T-cell (primary cell): ENCODE measurements at regions not wholly inside any gene's neighbourhood (a gene's known extent, or its start where the extent isn't known, plus 50 kb on each side); places are given as distances from the start of the nearest gene placed in this dataset.

Experiments used
- ATAC-seq, 4 experiments: fragments of 200-7000 bp in 3 of 4; fragments of 150-1000 bp in 1 of 4; cut with Tn5 transposase; replicated peaks in 1 of 4; 1 replicate in 3 of 4; 2 replicates in 1 of 4; pipeline ENCODE4 v1.10.0; 2021; ENCODE audit warnings: moderate library complexity in 3 of 4, mild to moderate bottlenecking in 2 of 4, moderate number of reproducible peaks in 1 of 4
- CTCF ChIA-PET, 2 donors: fragments of 300-600 bp; sonication (Branson Sonifier 250); formaldehyde crosslinking; loops; one replicate each; lab custom pipeline; 2022; ENCODE audit warnings: antibody characterized with exemption in 2 of 2; lab: Charles Lee
- POLR2A ChIA-PET, 2 donors: fragments of 300-600 bp; sonication (Branson Sonifier 250); formaldehyde crosslinking; loops; one replicate each; lab custom pipeline; 2022; ENCODE audit warnings: antibody characterized with exemption in 2 of 2; lab: Charles Lee
- DNase-seq, 35 experiments: peaks; one replicate each; pipeline versions ENCODE4 v3.0.0 to v3.0.0-alpha.2; 2013 to 2023
- H3K27ac ChIP-seq: one replicate; pipeline ENCODE4 v1.5.1; 2013; ENCODE audit warnings: low read length
- H3K27me3 ChIP-seq, 2 experiments: replicated peaks in 1 of 2; 1 replicate in 1 of 2; 2 replicates in 1 of 2; pipeline versions ENCODE4 v1.6.1 to v1.7.0; 2013; ENCODE audit warnings: low read length in 1 of 2, mixed read lengths in 1 of 2; ENCODE audit not compliant: control insufficient read depth in 2 of 2, insufficient read depth in 2 of 2; ENCODE audit errors: extremely low read depth in 1 of 2
- H3K36me3 ChIP-seq, 2 donors: 1 replicate in 1 of 2; 2 replicates in 1 of 2; pipeline versions ENCODE4 v1.6.1 to v1.7.0; 2013; ENCODE audit warnings: low read length in 1 of 2; ENCODE audit not compliant: control insufficient read depth in 2 of 2, insufficient read depth in 1 of 2; ENCODE audit errors: extremely low read depth in 1 of 2
- H3K4me1 ChIP-seq, 2 experiments: 1 replicate in 1 of 2; 2 replicates in 1 of 2; pipeline versions ENCODE4 v1.6.1 to v1.7.0; 2013; ENCODE audit warnings: low read length in 2 of 2, mixed read lengths in 1 of 2; ENCODE audit not compliant: insufficient read depth in 2 of 2, control insufficient read depth in 1 of 2; ENCODE audit errors: extremely low read depth in 1 of 2
- H3K4me3 ChIP-seq, 2 donors: 1 replicate in 1 of 2; 2 replicates in 1 of 2; pipeline versions ENCODE4 v1.5.1 to v1.7.0; 2013; ENCODE audit warnings: mild to moderate bottlenecking in 2 of 2, low read length in 1 of 2, moderate library complexity in 1 of 2; ENCODE audit not compliant: control insufficient read depth in 1 of 2; ENCODE audit errors: extremely low read depth in 1 of 2
- H3K9me3 ChIP-seq: 2 replicates; pipeline ENCODE4 v1.7.0; 2013
- H3K27ac Mint-ChIP-seq, 2 donors: one replicate each; pipeline ENCODE4 v1.8.0; 2020 to 2021; ENCODE audit warnings: mild to moderate bottlenecking in 2 of 2, mixed read lengths in 2 of 2
- H3K27me3 Mint-ChIP-seq, 2 donors: one replicate each; pipeline ENCODE4 v1.8.0; 2021 to 2022; ENCODE audit warnings: mixed read lengths in 2 of 2
- H3K36me3 Mint-ChIP-seq: one replicate; pipeline ENCODE4 v1.8.0; 2021; ENCODE audit warnings: mixed read lengths
- H3K4me1 Mint-ChIP-seq, 3 donors: one replicate each; pipeline ENCODE4 v1.8.0; 2020 to 2022; ENCODE audit warnings: mixed read lengths in 3 of 3, mild to moderate bottlenecking in 1 of 3
- H3K4me3 Mint-ChIP-seq, 3 donors: one replicate each; pipeline ENCODE4 v1.8.0; 2020 to 2022; ENCODE audit warnings: mild to moderate bottlenecking in 3 of 3, mixed read lengths in 3 of 3, moderate library complexity in 3 of 3
- H3K9me3 Mint-ChIP-seq, 3 donors: one replicate each; pipeline ENCODE4 v1.8.0; 2020 to 2022; ENCODE audit warnings: mixed read lengths in 3 of 3
- WGBS: methylation state at CpG from one replicate; pipeline ENCODE4 v1.1.5; 2013; ENCODE audit warnings: missing lambda C conversion rate; ENCODE audit not compliant: insufficient coverage; 5-methylcytosine and 5-hydroxymethylcytosine counted together

DNA sequence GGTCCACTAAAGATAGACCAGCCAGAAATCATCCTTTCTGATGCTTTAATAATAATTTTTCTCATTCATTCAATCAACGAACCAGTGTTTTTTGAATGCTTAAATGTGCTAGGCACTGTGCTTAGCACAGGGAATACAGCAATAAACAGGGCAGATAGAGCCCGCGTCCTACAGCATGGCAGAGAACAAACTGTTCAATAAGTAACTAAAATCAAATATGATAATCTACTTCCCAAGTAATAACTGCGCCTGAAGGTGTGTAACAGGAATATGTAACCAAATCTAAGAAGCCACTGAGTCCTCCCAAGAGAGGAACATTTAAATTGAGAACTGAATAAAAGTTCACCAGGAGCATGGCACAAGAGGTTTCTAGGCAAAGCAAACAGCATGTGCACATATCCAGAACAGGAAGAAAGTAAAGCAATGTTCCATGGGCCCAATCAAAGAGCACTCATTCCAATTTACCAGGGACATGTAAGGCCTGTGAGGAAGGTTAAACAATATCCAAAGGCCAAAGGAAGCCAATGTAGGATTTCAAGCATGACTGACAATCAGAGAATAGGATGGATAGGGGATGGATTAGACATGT is 311.0 kb upstream of the RARB start:
- H3K9me3 ChIP-seq: no peaks in the 10 kb centered on the region
- no peak overlapping the region for H3K27ac ChIP-seq
- no peaks in the 10 kb centered on the region for H3K27me3 ChIP-seq
- H3K36me3 ChIP-seq: no peaks in the 10 kb centered on the region
- H3K9me3 Mint-ChIP-seq: peaks cover 4 to 24% (median 5%) of the 10 kb centered on the region in 3 donors
- CTCF ChIA-PET: no interaction called here
- H3K27me3 Mint-ChIP-seq: no peaks in the 10 kb centered on the region
- no peak overlapping the region for H3K27ac Mint-ChIP-seq
- ATAC-seq (no peak), DNase-seq (no peak)
- H3K4me3 Mint-ChIP-seq: no peak overlapping the region
- no CpG with 5 or more reads among the region's 4 CpGs for WGBS
- no peaks in the 10 kb centered on the region for H3K4me1 Mint-ChIP-seq
- H3K4me3 ChIP-seq: no peak overlapping the region
- no peaks in the 10 kb centered on the region for H3K4me1 ChIP-seq
- no peaks in the 10 kb centered on the region for H3K36me3 Mint-ChIP-seq
- POLR2A ChIA-PET: no interaction called here

DNA sequence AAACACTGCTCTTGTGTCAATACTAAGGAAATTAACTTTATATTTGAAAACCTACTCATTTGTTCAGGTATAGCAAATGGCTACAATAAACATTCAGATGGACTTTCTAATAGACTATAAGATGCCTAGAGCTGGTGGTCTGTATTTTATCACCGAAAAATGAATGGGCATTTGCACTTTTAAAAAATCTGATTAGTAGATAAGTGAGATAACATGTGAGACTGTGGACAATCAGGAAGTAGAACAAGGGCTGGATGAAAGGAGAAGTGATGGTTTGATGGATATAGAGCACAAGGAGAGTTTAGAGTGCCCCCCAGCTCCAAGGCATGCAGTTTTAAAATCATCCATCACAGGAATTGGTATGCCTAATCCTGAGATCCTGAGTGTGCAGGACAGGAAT is 308.4 kb upstream of the RARB start:
- Mint-ChIP-seq H3K4me1 (no peaks in the 10 kb centered on the region), H3K36me3 (no peaks in the 10 kb centered on the region), H3K27me3 (no peaks in the 10 kb centered on the region), H3K27ac (no peak overlapping the region), H3K4me3 (no peak overlapping the region), H3K9me3 (peaks cover 0 to 18% (median 5%) of the 10 kb centered on the region in 3 donors)
- DNase-seq: no peak
- no peaks in the 10 kb centered on the region for H3K36me3 ChIP-seq
- ATAC-seq: no peak
- no peaks in the 10 kb centered on the region for H3K4me1 ChIP-seq
- no peaks in the 10 kb centered on the region for H3K27me3 ChIP-seq
- POLR2A ChIA-PET: no interaction called here
- CTCF ChIA-PET: no interaction called here
- no peaks in the 10 kb centered on the region for H3K9me3 ChIP-seq
- no peak overlapping the region for H3K27ac ChIP-seq
- H3K4me3 ChIP-seq: no peak overlapping the region
- WGBS: 75% methylated on average over 1 of the region's 1 CpG

DNA sequence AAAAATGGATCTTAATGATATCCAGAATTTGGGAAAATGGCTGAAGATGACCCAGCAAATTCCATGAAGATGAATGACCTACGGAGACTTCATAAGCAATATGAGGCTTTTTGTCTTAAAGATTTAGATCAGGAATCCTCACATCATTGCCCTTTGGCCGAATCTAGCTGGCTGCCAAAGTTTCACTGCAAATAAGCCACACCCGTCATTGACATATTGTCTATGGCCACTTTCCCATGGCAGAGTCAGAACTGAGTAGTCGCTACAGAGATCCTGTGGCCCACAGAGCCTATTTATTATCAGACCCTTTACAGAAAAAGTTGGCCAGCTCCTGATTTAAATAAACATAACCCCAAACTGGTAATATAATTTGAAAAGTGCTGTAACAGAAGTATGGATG is 307.4 kb upstream of the RARB start:
- no peak for ATAC-seq
- Mint-ChIP-seq H3K4me1 (no peaks in the 10 kb centered on the region), H3K27ac (no peak overlapping the region), H3K9me3 (peaks cover 0 to 14% (median 7%) of the 10 kb centered on the region in 3 donors), H3K27me3 (no peaks in the 10 kb centered on the region), H3K36me3 (no peaks in the 10 kb centered on the region), H3K4me3 (no peak overlapping the region)
- no peak for DNase-seq
- Histone ChIP-seq H3K9me3 (no peaks in the 10 kb centered on the region), H3K4me3 (no peak overlapping the region), H3K36me3 (no peaks in the 10 kb centered on the region), H3K27me3 (no peaks in the 10 kb centered on the region), H3K4me1 (no peaks in the 10 kb centered on the region), H3K27ac (no peak overlapping the region)
- WGBS: 83% methylated on average over 2 of the region's 4 CpGs
- ChIA-PET CTCF (no interaction called here), POLR2A (no interaction called here)

DNA sequence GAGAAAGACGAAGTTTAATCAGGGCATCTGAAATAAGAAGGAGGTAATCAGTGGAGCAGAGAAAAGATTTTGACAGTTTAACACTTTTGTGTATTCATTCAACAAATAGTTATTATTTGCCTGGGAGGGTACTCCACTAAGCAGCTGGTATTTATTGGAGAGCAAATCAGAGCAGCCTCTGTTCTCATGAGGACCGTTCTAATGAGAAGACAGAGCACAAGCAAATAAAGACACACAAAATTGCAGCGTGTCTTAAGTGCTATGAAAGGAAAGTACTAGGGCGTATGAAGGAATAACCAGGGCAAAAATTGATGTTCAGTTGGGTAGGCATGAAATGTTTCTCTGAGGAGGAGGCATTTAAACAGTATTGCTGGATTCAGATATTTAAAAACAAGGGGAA is 302.9 kb upstream of the RARB start:
- Mint-ChIP-seq H3K4me3 (no peak overlapping the region), H3K9me3 (peaks cover 12 to 16% (median 15%) of the 10 kb centered on the region in 3 donors), H3K27me3 (no peaks in the 10 kb centered on the region), H3K36me3 (no peaks in the 10 kb centered on the region), H3K4me1 (no peaks in the 10 kb centered on the region), H3K27ac (no peak overlapping the region)
- Histone ChIP-seq H3K4me3 (no peak overlapping the region), H3K36me3 (no peaks in the 10 kb centered on the region), H3K4me1 (no peaks in the 10 kb centered on the region), H3K27ac (no peak overlapping the region), H3K9me3 (no peaks in the 10 kb centered on the region), H3K27me3 (no peaks in the 10 kb centered on the region)
- ChIA-PET CTCF (no interaction called here), POLR2A (no interaction called here)
- no peak for ATAC-seq
- DNase-seq: no peak
- no CpG with 5 or more reads among the region's 4 CpGs for WGBS

DNA sequence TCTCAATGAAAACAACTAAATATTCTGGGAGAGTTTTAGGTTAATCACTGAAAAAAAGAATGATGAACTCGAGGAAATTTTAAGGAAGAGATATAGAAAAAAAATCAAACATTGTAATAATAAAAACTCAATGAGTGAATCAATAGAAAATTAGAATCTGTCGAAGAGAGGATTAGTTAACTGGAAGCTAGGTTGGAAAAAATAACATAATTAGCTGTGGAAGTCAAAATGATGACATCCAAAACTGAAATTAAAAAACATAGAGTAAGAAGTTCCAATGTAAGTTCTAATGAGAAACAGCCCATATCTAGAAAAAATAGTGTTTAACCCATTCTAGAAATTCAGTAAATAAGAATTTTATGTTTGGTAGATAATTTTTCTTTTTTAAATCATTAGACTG is 299.3 kb upstream of the RARB start:
- no peaks in the 10 kb centered on the region for H3K36me3 Mint-ChIP-seq
- H3K4me1 Mint-ChIP-seq: no peaks in the 10 kb centered on the region
- peaks cover 19 to 24% (median 20%) of the 10 kb centered on the region in 3 donors for H3K9me3 Mint-ChIP-seq
- no CpG with 5 or more reads among the region's 2 CpGs for WGBS
- no peaks in the 10 kb centered on the region for H3K27me3 Mint-ChIP-seq
- Histone ChIP-seq H3K27me3 (no peaks in the 10 kb centered on the region), H3K27ac (no peak overlapping the region), H3K4me3 (no peak overlapping the region), H3K9me3 (no peaks in the 10 kb centered on the region), H3K4me1 (no peaks in the 10 kb centered on the region), H3K36me3 (no peaks in the 10 kb centered on the region)
- CTCF ChIA-PET: no interaction called here
- POLR2A ChIA-PET: no interaction called here
- ATAC-seq: no peak
- no peak overlapping the region for H3K27ac Mint-ChIP-seq
- no peak for DNase-seq
- no peak overlapping the region for H3K4me3 Mint-ChIP-seq

DNA sequence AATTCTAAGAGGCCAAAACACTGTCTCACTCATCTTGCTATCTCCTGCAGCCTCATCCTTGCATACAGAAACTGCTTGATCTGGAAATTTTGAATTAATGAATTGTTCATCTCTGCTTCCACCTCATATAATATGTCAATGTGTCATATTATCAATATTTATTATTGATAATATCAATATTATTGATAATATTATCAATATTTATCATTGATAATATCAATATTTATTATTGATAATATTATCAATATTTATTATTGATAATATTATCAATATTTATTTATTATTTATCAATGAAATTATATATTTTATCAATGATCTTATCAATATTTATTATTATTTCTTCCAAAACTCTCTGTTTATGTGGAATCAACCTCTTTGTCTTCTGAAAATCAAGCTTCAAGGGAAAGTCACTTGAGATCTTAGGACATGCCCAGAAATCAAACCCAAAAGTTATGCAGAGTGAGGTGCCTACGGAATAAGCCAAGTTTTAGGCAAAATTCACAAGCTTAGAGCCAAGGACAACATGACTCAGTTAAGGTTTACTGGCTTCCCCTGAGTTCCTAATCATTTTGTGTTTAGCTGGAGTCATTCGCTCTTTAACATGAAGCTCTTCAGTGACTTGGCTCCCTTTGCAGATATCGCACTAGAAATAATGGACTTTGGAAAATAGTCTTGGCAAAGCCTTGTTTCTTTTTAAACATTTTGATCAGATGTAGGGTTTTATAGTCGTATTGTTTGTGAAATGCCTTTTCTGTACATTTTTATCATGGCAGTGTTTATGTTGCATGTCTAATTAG is 297.1 kb upstream of the RARB start:
- DNase-seq (no peak), ATAC-seq (no peak)
- Mint-ChIP-seq H3K36me3 (no peaks in the 10 kb centered on the region), H3K27ac (no peak overlapping the region), H3K27me3 (no peaks in the 10 kb centered on the region), H3K4me3 (no peak overlapping the region), H3K4me1 (no peaks in the 10 kb centered on the region), H3K9me3 (peaks cover 17 to 24% (median 20%) of the 10 kb centered on the region in 3 donors)
- POLR2A ChIA-PET: no interaction called here
- Histone ChIP-seq H3K36me3 (no peaks in the 10 kb centered on the region), H3K27me3 (no peaks in the 10 kb centered on the region), H3K27ac (no peak overlapping the region), H3K9me3 (no peaks in the 10 kb centered on the region), H3K4me1 (no peaks in the 10 kb centered on the region), H3K4me3 (no peak overlapping the region)
- CTCF ChIA-PET: no interaction called here
- WGBS: 85% methylated on average over 3 of the region's 4 CpGs
